ENCODE measurements at regions not wholly inside any gene's neighbourhood (a gene's known extent, or its start where the extent isn't known, plus 50 kb on each side); places are given as distances from the start of the nearest gene placed in this dataset.

- Histone ChIP-seq H3K4me1 (peaks cover 0 to 19% (median 0%) of the 10 kb centered on the region in 12 donors), H3K27ac (no peak overlapping the region)
- WGBS, 4 donors, result 71 to 87% (median 82%) methylated on average over 2 of the region's 2 CpGs
Observed at GRCh38 chr1:229107972-229108371, 162.9 kb upstream of the RAB4A start.

GRCh38 chr1:229108598-229109201, 162.2 kb upstream of the RAB4A start:
- no peak for DNase-seq
- intact Hi-C loops (cut with DNase I), result loop anchor here in 1 of 10 donors (10.0 kb wide), 1 partner anchor 56 kb away; no protein-coding TSS in a partner anchor
- ATAC-seq, result peak in 3 of 4 donors; percentile 60 to 84 (median 64)
- TF ChIP-seq POLR2A (IDR thresholded peaks at IDR 0.05) (no peak), CTCF (IDR thresholded peaks at IDR 0.05) (no peak)
- peak overlapping the region in 3 of 12 donors; percentile 28 to 73 (median 70) for H3K27ac ChIP-seq
- H3K36me3 ChIP-seq, result no peaks in the 10 kb centered on the region
- H3K27me3 ChIP-seq, result no peaks in the 10 kb centered on the region
- peaks cover 0 to 6% (median 0%) of the 10 kb centered on the region in 12 donors for H3K9me3 ChIP-seq
- 77 to 84% (median 83%) methylated on average over 10 of the region's 10 CpGs for WGBS, 4 donors
- H3K4me1 ChIP-seq, result peaks cover 0 to 19% (median 0%) of the 10 kb centered on the region in 12 donors
- H3K4me3 ChIP-seq, result no peak overlapping the region

More at GRCh38 chr1:229107972-229108371, 162.9 kb upstream of the RAB4A start:
- DNase-seq (no peak), ATAC-seq (no peak)
- H3K36me3 ChIP-seq, result no peaks in the 10 kb centered on the region
- intact Hi-C loops (cut with DNase I), result loop anchor here in 1 of 10 donors (10.0 kb wide), 1 partner anchor 57 kb away; no protein-coding TSS in a partner anchor
- no peaks in the 10 kb centered on the region for H3K27me3 ChIP-seq
- TF ChIP-seq POLR2A (IDR thresholded peaks at IDR 0.05) (no peak), CTCF (IDR thresholded peaks at IDR 0.05) (no peak)
- peaks cover 0 to 6% (median 0%) of the 10 kb centered on the region in 12 donors for H3K9me3 ChIP-seq
- H3K4me3 ChIP-seq, result no peak overlapping the region

GRCh38 chr1:229109320-229109761, 161.6 kb upstream of the RAB4A start:
- 69 to 83% (median 76%) methylated on average over 5 of the region's 5 CpGs for WGBS, 4 donors
- intact Hi-C loops (cut with DNase I), result loop anchor here in 1 of 10 donors (10.0 kb wide), 1 partner anchor 55 kb away; no protein-coding TSS in a partner anchor
- H3K4me1 ChIP-seq, result peaks cover 0 to 19% (median 0%) of the 10 kb centered on the region in 12 donors

More at GRCh38 chr1:229109320-229109761, 161.6 kb upstream of the RAB4A start:
- no peaks in the 10 kb centered on the region for H3K36me3 ChIP-seq
- peak overlapping the region in 3 of 12 donors; percentile 28 to 73 (median 70) for H3K27ac ChIP-seq
- H3K4me3 ChIP-seq, result no peak overlapping the region
- DNase-seq, result peak in 2 of 5 donors; percentile 27 to 39
- peak in 3 of 4 donors; percentile 76 to 84 (median 78) for ATAC-seq
- H3K27me3 ChIP-seq, result no peaks in the 10 kb centered on the region
- peaks cover 0 to 3% (median 0%) of the 10 kb centered on the region in 12 donors for H3K9me3 ChIP-seq
- TF ChIP-seq CTCF (IDR thresholded peaks at IDR 0.05), result no peak
- TF ChIP-seq POLR2A (IDR thresholded peaks at IDR 0.05), result no peak
